Endodermal cell (in vitro differentiated cells): ENCODE measurements at regions not wholly inside any gene's neighbourhood (a gene's known extent, or its start where the extent isn't known, plus 50 kb on each side); places are given as distances from the start of the nearest gene placed in this dataset.

Experiments used
- DNase-seq: peaks from one replicate; pipeline ENCODE4 v3.0.0-alpha.2; 2017
- H3K27ac ChIP-seq: 2 replicates; pipeline ENCODE4 v1.5.1; 2013; ENCODE audit warnings: mild to moderate bottlenecking, low read depth, low read length, moderate library complexity
- H3K27me3 ChIP-seq: 2 replicates; pipeline ENCODE4 v1.6.1; 2013; ENCODE audit warnings: mild to moderate bottlenecking, low read length, moderate library complexity; ENCODE audit not compliant: insufficient read depth, control insufficient read depth, poor library complexity, severe bottlenecking
- H3K36me3 ChIP-seq: 2 replicates; pipeline ENCODE4 v1.7.0; 2013; ENCODE audit warnings: mild to moderate bottlenecking, low read length, moderate library complexity; ENCODE audit not compliant: control insufficient read depth, insufficient read depth
- H3K4me1 ChIP-seq: one replicate; pipeline ENCODE4 v1.7.0; 2013; ENCODE audit warnings: low read length; ENCODE audit not compliant: control insufficient read depth, insufficient read depth
- H3K4me3 ChIP-seq: 2 replicates; pipeline ENCODE4 v1.5.1; 2013; ENCODE audit warnings: mild to moderate bottlenecking, low read length, moderate library complexity
- H3K9ac ChIP-seq: 2 replicates; pipeline ENCODE4 v1.6.1; 2013; ENCODE audit warnings: mild to moderate bottlenecking, low read length, moderate library complexity; ENCODE audit not compliant: poor library complexity, severe bottlenecking; ENCODE audit errors: extremely low read depth
- H3K9me3 ChIP-seq: 2 replicates; pipeline ENCODE4 v1.6.1; 2013; ENCODE audit warnings: mild to moderate bottlenecking, low read length, moderate library complexity; ENCODE audit not compliant: control insufficient read depth
- H3K27ac Mint-ChIP-seq: 2 replicates; pipeline ENCODE4 v1.8.0; 2020; ENCODE audit warnings: mixed read lengths
- H3K27me3 Mint-ChIP-seq: 2 replicates; pipeline ENCODE4 v1.8.0; 2021; ENCODE audit warnings: mild to moderate bottlenecking, mixed read lengths; ENCODE audit not compliant: insufficient read depth
- H3K36me3 Mint-ChIP-seq: 2 replicates; pipeline ENCODE4 v1.8.0; 2020; ENCODE audit warnings: low read depth, mixed read lengths
- H3K4me1 Mint-ChIP-seq: 2 replicates; pipeline ENCODE4 v1.8.0; 2020; ENCODE audit warnings: mixed read lengths
- H3K4me3 Mint-ChIP-seq: 2 replicates; pipeline ENCODE4 v1.8.0; 2020; ENCODE audit warnings: mild to moderate bottlenecking, moderate library complexity, mixed read lengths
- H3K9me3 Mint-ChIP-seq: 2 replicates; pipeline ENCODE4 v1.8.0; 2020; ENCODE audit warnings: mild to moderate bottlenecking, mixed read lengths
- CTCF ChIP-seq: fragments of 200-600 bp; sonication (generic); conservative IDR thresholded peaks from 2 replicates; pipeline ENCODE4 v1.5.0; 2021; ENCODE audit warnings: antibody characterized with exemption, mild to moderate bottlenecking
- WGBS, 2 experiments: methylation state at CpG; one replicate each; pipeline versions ENCODE4 v1.1.5 to v1.1.7; 2013; ENCODE audit warnings: missing lambda C conversion rate in 2 of 2, mixed read lengths in 1 of 2; ENCODE audit not compliant: insufficient coverage in 1 of 2, insufficient read length in 1 of 2; 5-methylcytosine and 5-hydroxymethylcytosine counted together

GRCh38 chr4:126954537-126955291 is 678.0 kb upstream of the INTU start:
- Histone ChIP-seq H3K27me3 (no peaks in the 10 kb centered on the region), H3K4me3 (no peak overlapping the region), H3K9me3 (no peaks in the 10 kb centered on the region), H3K9ac (no peak overlapping the region), H3K36me3 (no peaks in the 10 kb centered on the region), H3K27ac (no peak overlapping the region), H3K4me1 (no peaks in the 10 kb centered on the region)
- H3K4me1 Mint-ChIP-seq: peaks cover 15% of the 10 kb centered on the region
- peak; percentile 47 for DNase-seq
- WGBS, 2 experiments: 76 to 84% methylated on average over 4 to 5 of the region's 5 CpGs
- no peaks in the 10 kb centered on the region for H3K27me3 Mint-ChIP-seq
- H3K4me3 Mint-ChIP-seq: no peak overlapping the region
- TF ChIP-seq CTCF: no peak
- no peak overlapping the region for H3K27ac Mint-ChIP-seq
- no peaks in the 10 kb centered on the region for H3K36me3 Mint-ChIP-seq
- H3K9me3 Mint-ChIP-seq: no peaks in the 10 kb centered on the region

GRCh38 chr4:126955292-126956183 is 677.2 kb upstream of the INTU start:
- no peaks in the 10 kb centered on the region for H3K9me3 Mint-ChIP-seq
- peak; percentile 58 for DNase-seq
- H3K27me3 Mint-ChIP-seq: no peaks in the 10 kb centered on the region
- 93 to 94% methylated on average over 15 to 21 of the region's 21 CpGs for WGBS, 2 experiments
- no peak for TF ChIP-seq CTCF
- H3K4me3 ChIP-seq: no peak overlapping the region
- no peak overlapping the region for H3K9ac ChIP-seq
- H3K4me3 Mint-ChIP-seq: no peak overlapping the region
- no peaks in the 10 kb centered on the region for H3K36me3 ChIP-seq
- H3K9me3 ChIP-seq: no peaks in the 10 kb centered on the region
- H3K27ac ChIP-seq: no peak overlapping the region
- no peaks in the 10 kb centered on the region for H3K27me3 ChIP-seq
- H3K4me1 Mint-ChIP-seq: peaks cover 15% of the 10 kb centered on the region
- no peaks in the 10 kb centered on the region for H3K36me3 Mint-ChIP-seq
- H3K27ac Mint-ChIP-seq: no peak overlapping the region
- H3K4me1 ChIP-seq: no peaks in the 10 kb centered on the region

- H3K9ac ChIP-seq: no peak overlapping the region
- no peak for DNase-seq
- WGBS, 2 experiments: 95 to 96% methylated on average over 15 to 28 of the region's 28 CpGs
- H3K36me3 ChIP-seq: no peaks in the 10 kb centered on the region
- H3K27ac ChIP-seq: no peak overlapping the region
- H3K4me3 ChIP-seq: no peak overlapping the region
- no peak for TF ChIP-seq CTCF
- no peaks in the 10 kb centered on the region for H3K27me3 ChIP-seq
- no peaks in the 10 kb centered on the region for H3K9me3 Mint-ChIP-seq
- H3K4me3 Mint-ChIP-seq: no peak overlapping the region
- H3K27ac Mint-ChIP-seq: no peak overlapping the region
- H3K4me1 Mint-ChIP-seq: peaks cover 15% of the 10 kb centered on the region
- no peaks in the 10 kb centered on the region for H3K9me3 ChIP-seq
- H3K36me3 Mint-ChIP-seq: no peaks in the 10 kb centered on the region
- H3K27me3 Mint-ChIP-seq: no peaks in the 10 kb centered on the region
- H3K4me1 ChIP-seq: no peaks in the 10 kb centered on the region
These were observed 676.4 kb upstream of the INTU start for GRCh38 chr4:126956184-126956897.
